ENCODE measurements at regions not wholly inside any gene's neighbourhood (a gene's known extent, or its start where the extent isn't known, plus 50 kb on each side); places are given as distances from the start of the nearest gene placed in this dataset.
A peak's percentile ranks its signal among the peaks of the same experiment; 100 is the strongest.

- no peak for TF ChIP-seq MAX (IDR thresholded peaks at IDR 0.05; ENCODE audit: low read depth)
- TF ChIP-seq EP300 (IDR thresholded peaks at IDR 0.05; ENCODE audit: borderline replicate concordance in 1 of 2, low read depth in 1 of 2, low read length in 1 of 2): no peak
- peak; percentile 33; the same call in 1 of the 2 replicates for TF ChIP-seq RAD21 (IDR thresholded peaks at IDR 0.05; ENCODE audit: low read length)
- no peak for TF ChIP-seq CTCF (IDR thresholded peaks at IDR 0.05)
- no peak for TF ChIP-seq GABPA (IDR thresholded peaks at IDR 0.05; ENCODE audit: low read depth)
- no peak for TF ChIP-seq SMC3 (IDR thresholded peaks at IDR 0.05; ENCODE audit: low read depth, low read length)
- TF ChIP-seq POLR2AphosphoS5 (IDR thresholded peaks at IDR 0.05; ENCODE audit: low read depth, low read length): no peak
- TF ChIP-seq ELF1 (IDR thresholded peaks at IDR 0.05): no peak
- TF ChIP-seq SIN3A (IDR thresholded peaks at IDR 0.05; ENCODE audit: borderline replicate concordance, low read depth, low read length): no peak
- no peak for TF ChIP-seq RCOR1 (IDR thresholded peaks at IDR 0.05; ENCODE audit: low read length)
- TF ChIP-seq MXI1 (IDR thresholded peaks at IDR 0.05; ENCODE audit: low read depth, low read length): no peak
- no peak for TF ChIP-seq FOXJ3 (CRISPR knock-in tag; IDR thresholded peaks at IDR 0.05)
Measured at GRCh38 chrX:40263014-40263560, 165.3 kb upstream of the BCOR start.

All from SK-N-SH (cell line).